Uterus (tissue), 3 donors: ENCODE measurements at regions not wholly inside any gene's neighbourhood (a gene's known extent, or its start where the extent isn't known, plus 50 kb on each side); places are given as distances from the start of the nearest gene placed in this dataset.

Source experiments
- DNase-seq, 2 donors: peaks; one replicate each; pipeline ENCODE4 v3.0.0-alpha.2; 2019 to 2020
- H3K27ac ChIP-seq, 2 donors: fragments of 200-600 bp; sonication (generic); 1 replicate in 1 of 2; 2 replicates in 1 of 2; pipeline ENCODE4 v1.5.1; 2016 to 2018
- H3K27me3 ChIP-seq, 2 donors: fragments of 200-600 bp; sonication (generic); one replicate each; pipeline ENCODE4 v1.5.1; 2018 to 2019; ENCODE audit warnings: control low read depth in 1 of 2
- H3K36me3 ChIP-seq, 2 donors: fragments of 200-600 bp; sonication (generic); one replicate each; pipeline ENCODE4 v1.5.1; 2019; ENCODE audit warnings: control low read depth in 1 of 2
- H3K4me1 ChIP-seq, 2 donors: fragments of 200-600 bp; sonication (generic); one replicate each; pipeline ENCODE4 v1.5.1; 2018 to 2019; ENCODE audit warnings: control low read depth in 1 of 2
- H3K4me3 ChIP-seq, 2 donors: fragments of 200-600 bp; sonication (generic); 1 replicate in 1 of 2; 2 replicates in 1 of 2; pipeline ENCODE4 v1.5.1; 2018 to 2019; ENCODE audit warnings: mild to moderate bottlenecking in 1 of 2
- H3K9me3 ChIP-seq, 2 donors: fragments of 200-600 bp; sonication (generic); one replicate each; pipeline ENCODE4 v1.5.1; 2019; ENCODE audit warnings: control low read depth in 1 of 2
- CTCF ChIP-seq, 4 experiments: fragments of 200-600 bp in 2 of 4; fragments of 450-650 bp in 2 of 4; sonication (generic) in 2 of 4; IDR thresholded peaks; one replicate each; pipeline ENCODE4 v1.5.1; 2016 to 2019; ENCODE audit warnings: antibody characterized with exemption in 4 of 4, mild to moderate bottlenecking in 2 of 4, moderate library complexity in 1 of 4
- POLR2A ChIP-seq, 2 donors: fragments of 450-650 bp; IDR thresholded peaks; one replicate each; pipeline ENCODE4 v1.6.1; 2016; ENCODE audit warnings: antibody characterized with exemption in 2 of 2, mild to moderate bottlenecking in 1 of 2, moderate library complexity in 1 of 2
- intact Hi-C: fragments of 100-400 bp; cut with DNase I; formaldehyde crosslinking; loops from one replicate; pipeline ENCODE4 v1.15.1; 2023; ENCODE audit warnings: low total_unique reads
- donor health status: DM: yes; HTN: yes; CAD: no.

GRCh38 chr15:77837649-77838025 lies 204.9 kb upstream of the LINGO1 start:
- H3K9me3 ChIP-seq, result no peaks in the 10 kb centered on the region
- TF ChIP-seq CTCF (IDR thresholded peaks at IDR 0.05), result no peak
- TF ChIP-seq POLR2A (IDR thresholded peaks at IDR 0.05), result no peak
- DNase-seq, result no peak
- H3K27me3 ChIP-seq, result no peaks in the 10 kb centered on the region
- H3K27ac ChIP-seq, result no peak overlapping the region
- no peaks in the 10 kb centered on the region for H3K36me3 ChIP-seq
- no peak overlapping the region for H3K4me3 ChIP-seq
- intact Hi-C loops, result no loop called here
- H3K4me1 ChIP-seq, result no peaks in the 10 kb centered on the region

GRCh38 chr15:77836906-77837648 lies 204.4 kb upstream of the LINGO1 start:
- TF ChIP-seq CTCF (IDR thresholded peaks at IDR 0.05) (no peak), POLR2A (IDR thresholded peaks at IDR 0.05) (no peak)
- Histone ChIP-seq H3K27me3 (no peaks in the 10 kb centered on the region), H3K9me3 (no peaks in the 10 kb centered on the region), H3K27ac (no peak overlapping the region), H3K36me3 (no peaks in the 10 kb centered on the region), H3K4me3 (no peak overlapping the region), H3K4me1 (no peaks in the 10 kb centered on the region)
- DNase-seq, result no peak
- intact Hi-C loops, result no loop called here

- Histone ChIP-seq H3K27me3 (no peaks in the 10 kb centered on the region), H3K4me3 (no peak overlapping the region), H3K27ac (no peak overlapping the region), H3K36me3 (no peaks in the 10 kb centered on the region), H3K9me3 (no peaks in the 10 kb centered on the region), H3K4me1 (no peaks in the 10 kb centered on the region)
- intact Hi-C loops, result no loop called here
- no peak for TF ChIP-seq CTCF (IDR thresholded peaks at IDR 0.05)
- no peak for TF ChIP-seq POLR2A (IDR thresholded peaks at IDR 0.05)
- DNase-seq, result no peak
Observed at GRCh38 chr15:77836121-77836692, 203.5 kb upstream of the LINGO1 start.

- Histone ChIP-seq H3K27ac (no peak overlapping the region), H3K9me3 (no peaks in the 10 kb centered on the region), H3K36me3 (no peaks in the 10 kb centered on the region), H3K4me1 (no peaks in the 10 kb centered on the region), H3K4me3 (no peak overlapping the region), H3K27me3 (no peaks in the 10 kb centered on the region)
- intact Hi-C loops, result no loop called here
- no peak for TF ChIP-seq POLR2A (IDR thresholded peaks at IDR 0.05)
- TF ChIP-seq CTCF (IDR thresholded peaks at IDR 0.05), result no peak
- DNase-seq, result no peak
Observed at GRCh38 chr15:77834276-77834990, 201.7 kb upstream of the LINGO1 start.

GRCh38 chr15:77832874-77833273 lies 200.2 kb upstream of the LINGO1 start:
- TF ChIP-seq POLR2A (IDR thresholded peaks at IDR 0.05) (no peak), CTCF (IDR thresholded peaks at IDR 0.05) (no peak)
- intact Hi-C loops, result no loop called here

More at GRCh38 chr15:77832874-77833273, 200.2 kb upstream of the LINGO1 start:
- no peaks in the 10 kb centered on the region for H3K27me3 ChIP-seq
- H3K27ac ChIP-seq, result no peak overlapping the region
- H3K36me3 ChIP-seq, result no peaks in the 10 kb centered on the region
- H3K4me1 ChIP-seq, result no peaks in the 10 kb centered on the region
- no peak overlapping the region for H3K4me3 ChIP-seq
- H3K9me3 ChIP-seq, result no peaks in the 10 kb centered on the region
- DNase-seq, result no peak
